WTC11 (cell line): ENCODE measurements at regions not wholly inside any gene's neighbourhood (a gene's known extent, or its start where the extent isn't known, plus 50 kb on each side); places are given as distances from the start of the nearest gene placed in this dataset.

Source experiments
- IRF1 ChIP-seq: sonication (generic); formaldehyde crosslinking; IDR thresholded peaks from 2 replicates; pipeline ENCODE4 v1.8.0; 2023; ENCODE audit warnings: missing genetic modification reagents
- NFE2L1 ChIP-seq: sonication (generic); formaldehyde crosslinking; IDR thresholded peaks from 2 replicates; pipeline ENCODE4 v1.8.1; 2023; ENCODE audit warnings: missing genetic modification reagents
- NR1H2 ChIP-seq: sonication (generic); formaldehyde crosslinking; IDR thresholded peaks from 2 replicates; pipeline ENCODE4 v1.9.0; 2021; ENCODE audit warnings: mild to moderate bottlenecking, moderate library complexity, missing genetic modification reagents
- USF2 ChIP-seq: sonication (generic); formaldehyde crosslinking; IDR thresholded peaks from 2 replicates; pipeline ENCODE4 v1.8.1; 2023; ENCODE audit warnings: mild to moderate bottlenecking, missing genetic modification reagents, moderate library complexity
- ZNF317 ChIP-seq: sonication (generic); formaldehyde crosslinking; IDR thresholded peaks from 2 replicates; pipeline ENCODE4 v1.8.1; 2023; ENCODE audit warnings: low read depth, mild to moderate bottlenecking, moderate library complexity, missing genetic modification reagents, borderline replicate concordance
- TF ChIP-seq, protein P1 (sequence below): fragments of 200-600 bp; IDR thresholded peaks from 2 replicates; pipeline ENCODE4 v1.8.0; 2022; ENCODE audit warnings: antibody characterized with exemption
- TF ChIP-seq, protein P2 (sequence below): sonication (generic); formaldehyde crosslinking; IDR thresholded peaks from 2 replicates; pipeline ENCODE4 v1.8.0; 2022; ENCODE audit warnings: mild to moderate bottlenecking, missing genetic modification reagents

- TF ChIP-seq, protein P1, sequence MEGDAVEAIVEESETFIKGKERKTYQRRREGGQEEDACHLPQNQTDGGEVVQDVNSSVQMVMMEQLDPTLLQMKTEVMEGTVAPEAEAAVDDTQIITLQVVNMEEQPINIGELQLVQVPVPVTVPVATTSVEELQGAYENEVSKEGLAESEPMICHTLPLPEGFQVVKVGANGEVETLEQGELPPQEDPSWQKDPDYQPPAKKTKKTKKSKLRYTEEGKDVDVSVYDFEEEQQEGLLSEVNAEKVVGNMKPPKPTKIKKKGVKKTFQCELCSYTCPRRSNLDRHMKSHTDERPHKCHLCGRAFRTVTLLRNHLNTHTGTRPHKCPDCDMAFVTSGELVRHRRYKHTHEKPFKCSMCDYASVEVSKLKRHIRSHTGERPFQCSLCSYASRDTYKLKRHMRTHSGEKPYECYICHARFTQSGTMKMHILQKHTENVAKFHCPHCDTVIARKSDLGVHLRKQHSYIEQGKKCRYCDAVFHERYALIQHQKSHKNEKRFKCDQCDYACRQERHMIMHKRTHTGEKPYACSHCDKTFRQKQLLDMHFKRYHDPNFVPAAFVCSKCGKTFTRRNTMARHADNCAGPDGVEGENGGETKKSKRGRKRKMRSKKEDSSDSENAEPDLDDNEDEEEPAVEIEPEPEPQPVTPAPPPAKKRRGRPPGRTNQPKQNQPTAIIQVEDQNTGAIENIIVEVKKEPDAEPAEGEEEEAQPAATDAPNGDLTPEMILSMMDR: no peak
- no peak for TF ChIP-seq NFE2L1 (CRISPR knock-in tag)
- TF ChIP-seq ZNF317 (CRISPR knock-in tag): no peak
- TF ChIP-seq, protein P2, sequence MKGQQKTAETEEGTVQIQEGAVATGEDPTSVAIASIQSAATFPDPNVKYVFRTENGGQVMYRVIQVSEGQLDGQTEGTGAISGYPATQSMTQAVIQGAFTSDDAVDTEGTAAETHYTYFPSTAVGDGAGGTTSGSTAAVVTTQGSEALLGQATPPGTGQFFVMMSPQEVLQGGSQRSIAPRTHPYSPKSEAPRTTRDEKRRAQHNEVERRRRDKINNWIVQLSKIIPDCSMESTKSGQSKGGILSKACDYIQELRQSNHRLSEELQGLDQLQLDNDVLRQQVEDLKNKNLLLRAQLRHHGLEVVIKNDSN (CRISPR knock-in tag): no peak
- no peak for TF ChIP-seq USF2 (CRISPR knock-in tag)
- TF ChIP-seq NR1H2 (CRISPR knock-in tag): no peak
- no peak for TF ChIP-seq IRF1 (CRISPR knock-in tag)
Measured at GRCh38 chr7:57328457-57328856, 121.5 kb upstream of the ZNF716 start.
